GM21367 (cell line): ENCODE measurements at regions not wholly inside any gene's neighbourhood (a gene's known extent, or its start where the extent isn't known, plus 50 kb on each side); places are given as distances from the start of the nearest gene placed in this dataset.

Experiments used
- ATAC-seq: cut with Tn5 transposase; IDR thresholded peaks from one replicate; pipeline ENCODE4 v1.9.1; 2021; ENCODE audit not compliant: unreplicated experiment

GRCh38 chr13:40460116-40460515 lies 206.3 kb downstream of the FOXO1 start:
- ATAC-seq, result no peak

- no peak for ATAC-seq
Observed at GRCh38 chr13:40464337-40465014, 202.0 kb downstream of the FOXO1 start.

- ATAC-seq, result no peak
Observed at GRCh38 chr13:40465015-40465390, 201.4 kb downstream of the FOXO1 start.

GRCh38 chr13:40466272-40466671 lies 200.2 kb downstream of the FOXO1 start:
- no peak for ATAC-seq

- no peak for ATAC-seq
Observed at GRCh38 chr13:40468227-40468838, 198.1 kb downstream of the FOXO1 start.

- no peak for ATAC-seq
Observed at GRCh38 chr13:40469581-40470310, 196.7 kb downstream of the FOXO1 start.

- ATAC-seq, result no peak
Observed at GRCh38 chr13:40470660-40471059, 195.8 kb downstream of the FOXO1 start.

GRCh38 chr13:40471076-40471475 lies 195.4 kb downstream of the FOXO1 start:
- no peak for ATAC-seq

- no peak for ATAC-seq
Observed at GRCh38 chr13:40471911-40472310, 194.5 kb downstream of the FOXO1 start.

- ATAC-seq, result no peak
Observed at GRCh38 chr13:40472427-40473220, 193.8 kb downstream of the FOXO1 start.

GRCh38 chr13:40475617-40476016 lies 190.8 kb downstream of the FOXO1 start:
- ATAC-seq, result no peak

GRCh38 chr13:40476175-40476958 lies 190.1 kb downstream of the FOXO1 start:
- no peak for ATAC-seq

- no peak for ATAC-seq
Observed at GRCh38 chr13:40477623-40478608, 188.5 kb downstream of the FOXO1 start.

GRCh38 chr13:40478775-40479174 lies 187.7 kb downstream of the FOXO1 start:
- no peak for ATAC-seq

GRCh38 chr13:40479196-40479845 lies 187.1 kb downstream of the FOXO1 start:
- ATAC-seq, result no peak

GRCh38 chr13:40480012-40480914 lies 186.2 kb downstream of the FOXO1 start:
- ATAC-seq, result no peak

- ATAC-seq, result no peak
Observed at GRCh38 chr13:40480915-40481516, 185.4 kb downstream of the FOXO1 start.

- no peak for ATAC-seq
Observed at GRCh38 chr13:40483601-40484000, 182.8 kb downstream of the FOXO1 start.
